ENCODE measurements at regions not wholly inside any gene's neighbourhood (a gene's known extent, or its start where the extent isn't known, plus 50 kb on each side); places are given as distances from the start of the nearest gene placed in this dataset.

DNA sequence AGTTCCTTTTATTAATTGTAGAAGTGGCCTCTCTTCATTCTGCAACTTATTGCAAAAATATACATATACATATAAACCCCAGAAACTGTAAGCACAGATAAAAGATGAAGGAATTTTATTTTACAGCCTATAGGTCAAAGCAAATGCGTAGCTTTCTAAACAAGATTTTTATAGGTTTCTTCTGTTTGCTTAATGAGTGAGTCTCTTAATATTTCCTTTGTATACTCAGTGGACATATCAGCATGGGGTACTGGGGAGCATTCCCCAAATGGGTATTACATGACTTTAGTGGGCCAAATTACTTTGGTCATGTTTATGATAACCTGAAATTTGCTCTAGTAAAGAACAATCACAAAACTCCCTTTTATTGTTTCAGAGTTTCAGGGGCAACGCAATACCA lies 1698.6 kb upstream of the IGFBP7 start:
- TF ChIP-seq, protein P1, sequence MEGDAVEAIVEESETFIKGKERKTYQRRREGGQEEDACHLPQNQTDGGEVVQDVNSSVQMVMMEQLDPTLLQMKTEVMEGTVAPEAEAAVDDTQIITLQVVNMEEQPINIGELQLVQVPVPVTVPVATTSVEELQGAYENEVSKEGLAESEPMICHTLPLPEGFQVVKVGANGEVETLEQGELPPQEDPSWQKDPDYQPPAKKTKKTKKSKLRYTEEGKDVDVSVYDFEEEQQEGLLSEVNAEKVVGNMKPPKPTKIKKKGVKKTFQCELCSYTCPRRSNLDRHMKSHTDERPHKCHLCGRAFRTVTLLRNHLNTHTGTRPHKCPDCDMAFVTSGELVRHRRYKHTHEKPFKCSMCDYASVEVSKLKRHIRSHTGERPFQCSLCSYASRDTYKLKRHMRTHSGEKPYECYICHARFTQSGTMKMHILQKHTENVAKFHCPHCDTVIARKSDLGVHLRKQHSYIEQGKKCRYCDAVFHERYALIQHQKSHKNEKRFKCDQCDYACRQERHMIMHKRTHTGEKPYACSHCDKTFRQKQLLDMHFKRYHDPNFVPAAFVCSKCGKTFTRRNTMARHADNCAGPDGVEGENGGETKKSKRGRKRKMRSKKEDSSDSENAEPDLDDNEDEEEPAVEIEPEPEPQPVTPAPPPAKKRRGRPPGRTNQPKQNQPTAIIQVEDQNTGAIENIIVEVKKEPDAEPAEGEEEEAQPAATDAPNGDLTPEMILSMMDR (IDR thresholded peaks at IDR 0.05): no peak
- no peak for TF ChIP-seq POLR2A (IDR thresholded peaks at IDR 0.05)

Data from heart left ventricle (tissue), 13 donors.